SK-N-MC (cell line): ENCODE measurements at regions not wholly inside any gene's neighbourhood (a gene's known extent, or its start where the extent isn't known, plus 50 kb on each side); places are given as distances from the start of the nearest gene placed in this dataset.

Experiments used
- EZH2 ChIP-seq: fragments of 200-600 bp; sonication (generic); IDR thresholded peaks from one replicate; pipeline ENCODE4 v1.6.1; 2017; ENCODE audit warnings: antibody characterized with exemption
- POLR2AphosphoS5 ChIP-seq: IDR thresholded peaks from 2 replicates; pipeline ENCODE4 v1.6.1; 2012; ENCODE audit warnings: mild to moderate bottlenecking, low read depth, low read length, borderline replicate concordance

GRCh38 chr6:150672800-150673199 lies 73.1 kb downstream of the PLEKHG1 start:
- TF ChIP-seq POLR2AphosphoS5 (no peak), EZH2 (no peak)
